GM12878 (cell line): ENCODE measurements at regions not wholly inside any gene's neighbourhood (a gene's known extent, or its start where the extent isn't known, plus 50 kb on each side); places are given as distances from the start of the nearest gene placed in this dataset.

Experiments
- ATAC-seq: fragments of 200-7000 bp; cut with Tn5 transposase; 3 replicates; pipeline ENCODE4 v1.9.1; 2020; ENCODE audit warnings: mild to moderate bottlenecking, moderate library complexity
- BruUV-seq: library from RNA; stranded (reverse); fragments of 400-500 nt; replicated peaks from 2 replicates; lab custom pipeline; 2021; lab: Mats Ljungman, UMichigan
- CTCF ChIA-PET: fragments of 300-600 bp; sonication (Branson Sonifier 250); formaldehyde crosslinking; extraction: SDS; loops from one replicate; lab custom pipeline; 2021; ENCODE audit warnings: inconsistent platforms; lab: Yijun Ruan, JAX
- POLR2A ChIA-PET: fragments of 350-600 bp; formaldehyde crosslinking; extraction: SDS; loops from one replicate; lab custom pipeline; 2021; ENCODE audit warnings: inconsistent platforms; lab: Charles Lee
- RAD21 ChIA-PET: fragments of 300-600 bp; sonication (Branson Sonifier 250); formaldehyde crosslinking; loops from one replicate; lab custom pipeline; 2023; ENCODE audit warnings: antibody characterized with exemption; ENCODE audit not compliant: unreplicated experiment; lab: Charles Lee
- SMC1A ChIA-PET: fragments of 300-600 bp; sonication (Branson Sonifier 250); formaldehyde crosslinking; loops from one replicate; lab custom pipeline; 2023; ENCODE audit not compliant: unreplicated experiment, uncharacterized antibody; lab: Charles Lee
- DNase-seq: peaks from one replicate; pipeline ENCODE4 v3.0.0-alpha.2; 2011; ENCODE audit warnings: low read depth, low spot score
- FAIRE-seq: peaks from 3 replicates; lab custom pipeline; 2011; peaks lifted over from hg19 to GRCh38; lab: Jason Lieb, UNC
- H2AFZ ChIP-seq: 2 replicates; pipeline ENCODE4 v1.6.0; 2011; ENCODE audit warnings: low read depth, low read length, control low read depth; ENCODE audit not compliant: control insufficient read depth
- H3K27ac ChIP-seq: 2 replicates; pipeline ENCODE4 v1.5.1; 2011; ENCODE audit warnings: control low read depth; ENCODE audit not compliant: control insufficient read depth, insufficient read depth
- H3K27me3 ChIP-seq, 2 experiments: replicated peaks in 1 of 2; 2 replicates each; pipeline versions ENCODE4 v1.6.0 to v1.6.1; 2011; ENCODE audit warnings: low read length in 1 of 2; ENCODE audit not compliant: control insufficient read depth in 2 of 2, insufficient read depth in 2 of 2
- H3K36me3 ChIP-seq, 2 experiments: 2 replicates each; pipeline ENCODE4 v1.5.1; 2011; ENCODE audit warnings: low read length in 1 of 2; ENCODE audit not compliant: control insufficient read depth in 2 of 2, insufficient read depth in 2 of 2
- H3K4me1 ChIP-seq: 2 replicates; pipeline ENCODE4 v1.6.1; 2011; ENCODE audit warnings: mild to moderate bottlenecking, low read length, moderate library complexity, mixed read lengths; ENCODE audit not compliant: control insufficient read depth, insufficient read depth
- H3K4me2 ChIP-seq: 2 replicates; pipeline ENCODE4 v1.6.0; 2011; ENCODE audit warnings: control low read depth; ENCODE audit not compliant: control insufficient read depth, insufficient read depth
- H3K4me3 ChIP-seq: fragments of 200-600 bp; sonication (generic); 2 replicates; pipeline ENCODE4 v1.5.1; 2016
- H3K79me2 ChIP-seq: 2 replicates; pipeline ENCODE4 v1.6.0; 2011; ENCODE audit warnings: low read length; ENCODE audit not compliant: control insufficient read depth, insufficient read depth
- H3K9ac ChIP-seq: 2 replicates; pipeline ENCODE4 v1.8.0; 2011; ENCODE audit warnings: low read length, control low read depth, mixed read lengths; ENCODE audit not compliant: control insufficient read depth, insufficient read depth
- H3K9me3 ChIP-seq: replicated peaks from 3 replicates; pipeline ENCODE4 v1.5.1; 2011; ENCODE audit warnings: mild to moderate bottlenecking, low read length; ENCODE audit not compliant: control insufficient read depth, insufficient read depth
- H4K20me1 ChIP-seq: 2 replicates; pipeline ENCODE4 v1.6.0; 2011; ENCODE audit not compliant: control insufficient read depth, insufficient read depth
- ATF3 ChIP-seq: IDR thresholded peaks from 2 replicates; pipeline ENCODE4 v1.6.1; 2011; ENCODE audit warnings: low read depth, mild to moderate bottlenecking, low read length, moderate library complexity, borderline replicate concordance; ENCODE audit errors: extremely low read depth
- EZH2 ChIP-seq: IDR thresholded peaks from 2 replicates; pipeline ENCODE4 v1.6.1; 2012; ENCODE audit warnings: low read depth, mild to moderate bottlenecking, control low read depth, inconsistent platforms, low read length, borderline replicate concordance; ENCODE audit not compliant: control insufficient read depth
- FOXK2 ChIP-seq: fragments of 450-650 bp; IDR thresholded peaks from 2 replicates; pipeline ENCODE4 v1.6.1; 2017; ENCODE audit warnings: mild to moderate bottlenecking, moderate library complexity
- GATAD2B ChIP-seq: fragments of 450-650 bp; conservative IDR thresholded peaks from 2 replicates; pipeline ENCODE4 v1.6.1; 2017; ENCODE audit warnings: low read depth, mild to moderate bottlenecking, moderate library complexity
- MXI1 ChIP-seq: fragments of 150-350 bp; IDR thresholded peaks from 2 replicates; pipeline ENCODE4 v1.6.1; 2011; ENCODE audit warnings: low read depth, mild to moderate bottlenecking, inconsistent platforms, low read length, improper control_type of control experiment
- RAD51 ChIP-seq: fragments of 450-650 bp; IDR thresholded peaks from 2 replicates; pipeline ENCODE4 v1.6.1; 2016; ENCODE audit warnings: moderate library complexity, mild to moderate bottlenecking, inconsistent platforms
- RCOR1 ChIP-seq: conservative IDR thresholded peaks from 2 replicates; pipeline ENCODE4 v1.6.1; 2012; ENCODE audit warnings: low read depth, low read length, improper control_type of control experiment
- RELB ChIP-seq: fragments of 450-650 bp; IDR thresholded peaks from 2 replicates; pipeline ENCODE4 v1.6.1; 2017; ENCODE audit warnings: low read depth, mild to moderate bottlenecking, moderate library complexity
- SMC3 ChIP-seq: IDR thresholded peaks from 2 replicates; pipeline ENCODE4 v1.6.1; 2011; ENCODE audit warnings: low read length, improper control_type of control experiment, borderline replicate concordance
- SREBF1 ChIP-seq: IDR thresholded peaks from 2 replicates; pipeline ENCODE4 v1.6.1; 2012; ENCODE audit warnings: mild to moderate bottlenecking, low read length
- ZBTB4 ChIP-seq: fragments of 450-650 bp; formaldehyde crosslinking; IDR thresholded peaks from 2 replicates; pipeline ENCODE4 v1.4.0; 2022; ENCODE audit warnings: mild to moderate bottlenecking, moderate library complexity
- ZNF274 ChIP-seq: IDR thresholded peaks from one replicate; pipeline ENCODE4 v1.8.0; 2011; ENCODE audit not compliant: insufficient read length, insufficient read depth
- WGBS: methylation state at CpG from one replicate; pipeline ENCODE4 v1.1.6; 2016; ENCODE audit warnings: low lambda C conversion rate; ENCODE audit not compliant: insufficient replicate concordance, insufficient coverage; ENCODE audit errors: missing lambda C conversion rate; 5-methylcytosine and 5-hydroxymethylcytosine counted together
- in situ Hi-C: fragments of 300-500 bp; cut with MboI; formaldehyde crosslinking; loops from 9 replicates; pipeline ENCODE4 v1.14.3; 2018; ENCODE audit warnings: mixed read lengths
- intact Hi-C: fragments of 100-400 bp; cut with micrococcal nuclease; formaldehyde crosslinking; loops from one replicate; pipeline ENCODE4 v1.14.2; 2022; ENCODE audit not compliant: unreplicated experiment
- TF ChIP-seq, protein P1 (sequence below): fragments of 450-650 bp; IDR thresholded peaks from 2 replicates; pipeline ENCODE4 v1.6.1; 2017; ENCODE audit warnings: mild to moderate bottlenecking, low read depth, inconsistent platforms; ENCODE audit not compliant: poor library complexity, severe bottlenecking
- TF ChIP-seq, protein P2 (sequence below): fragments of 450-650 bp; IDR thresholded peaks from 2 replicates; pipeline ENCODE4 v1.6.1; 2018; ENCODE audit warnings: borderline replicate concordance, mild to moderate bottlenecking; ENCODE audit not compliant: partially characterized antibody

DNA sequence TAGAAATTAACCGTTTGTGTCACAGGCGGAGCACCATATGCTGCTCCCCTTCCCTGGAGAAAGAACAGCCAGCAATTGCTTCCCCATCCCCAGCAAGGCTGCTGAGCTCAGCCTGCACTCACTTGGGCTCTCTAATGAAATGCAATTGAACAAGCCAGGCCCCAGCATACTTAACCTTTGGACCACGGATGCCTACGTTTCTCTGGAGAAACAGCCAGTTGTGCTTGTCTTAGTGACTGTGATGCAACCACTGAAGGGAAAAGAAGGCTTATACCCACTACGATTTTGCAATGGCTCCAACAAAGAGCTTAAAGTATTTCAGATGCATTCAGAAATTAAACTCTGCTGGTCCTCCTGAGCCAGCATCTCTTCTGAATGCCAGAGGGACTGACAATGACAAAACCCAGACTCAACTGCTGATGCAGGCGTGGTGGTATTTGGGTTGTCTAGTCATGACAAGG, 51.3 kb upstream of the SESN3 start:
- BruUV-seq: no TSS peak
- no peak for FAIRE-seq
- intact Hi-C loops: no loop called here
- no peaks in the 10 kb centered on the region for H4K20me1 ChIP-seq
- H3K9me3 ChIP-seq: no peaks in the 10 kb centered on the region
- no peak for ATAC-seq
- H3K4me3 ChIP-seq: no peak overlapping the region
- WGBS: 53% methylated on average over 6 of the region's 6 CpGs
- H3K36me3 ChIP-seq: no peaks in the 10 kb centered on the region
- SMC1A ChIA-PET: interaction anchor here (0.6 to 2.9 kb wide), 6 partner anchors 8 to 171 kb away, joined by 3 to 12 read pairs (median 4); no protein-coding TSS in a partner anchor
- H3K27me3 ChIP-seq: peaks cover 0 to 10% of the 10 kb centered on the region in 2 experiments
- H2AFZ ChIP-seq: no peak overlapping the region
- no peak overlapping the region for H3K4me2 ChIP-seq
- in situ Hi-C loops: no loop called here
- CTCF ChIA-PET: interaction anchor here (0.8 to 1.1 kb wide), 3 partner anchors 11 to 26 kb away, joined by 3 read pairs; no protein-coding TSS in a partner anchor
- RAD21 ChIA-PET: interaction anchor here (1.0 to 1.6 kb wide), 2 partner anchors 54 to 81 kb away, joined by 3 to 4 read pairs; no protein-coding TSS in a partner anchor
- no peaks in the 10 kb centered on the region for H3K79me2 ChIP-seq
- DNase-seq: no peak
- POLR2A ChIA-PET: interaction anchor here (1.3 kb wide), 2 partner anchors 22 to 29 kb away, joined by 3 read pairs; no protein-coding TSS in a partner anchor
- H3K4me1 ChIP-seq: peaks cover 6% of the 10 kb centered on the region
- H3K9ac ChIP-seq: no peak overlapping the region
- H3K27ac ChIP-seq: no peak overlapping the region
- TF ChIP-seq ZBTB4 (CRISPR knock-in tag) (no peak), RAD51 (no peak), SREBF1 (no peak), ZNF274 (no peak), RCOR1 (no peak), RELB (no peak), SMC3 (no peak), ATF3 (no peak), EZH2 (no peak), FOXK2 (no peak), GATAD2B (no peak), MXI1 (no peak)
- TF ChIP-seq, protein P1, sequence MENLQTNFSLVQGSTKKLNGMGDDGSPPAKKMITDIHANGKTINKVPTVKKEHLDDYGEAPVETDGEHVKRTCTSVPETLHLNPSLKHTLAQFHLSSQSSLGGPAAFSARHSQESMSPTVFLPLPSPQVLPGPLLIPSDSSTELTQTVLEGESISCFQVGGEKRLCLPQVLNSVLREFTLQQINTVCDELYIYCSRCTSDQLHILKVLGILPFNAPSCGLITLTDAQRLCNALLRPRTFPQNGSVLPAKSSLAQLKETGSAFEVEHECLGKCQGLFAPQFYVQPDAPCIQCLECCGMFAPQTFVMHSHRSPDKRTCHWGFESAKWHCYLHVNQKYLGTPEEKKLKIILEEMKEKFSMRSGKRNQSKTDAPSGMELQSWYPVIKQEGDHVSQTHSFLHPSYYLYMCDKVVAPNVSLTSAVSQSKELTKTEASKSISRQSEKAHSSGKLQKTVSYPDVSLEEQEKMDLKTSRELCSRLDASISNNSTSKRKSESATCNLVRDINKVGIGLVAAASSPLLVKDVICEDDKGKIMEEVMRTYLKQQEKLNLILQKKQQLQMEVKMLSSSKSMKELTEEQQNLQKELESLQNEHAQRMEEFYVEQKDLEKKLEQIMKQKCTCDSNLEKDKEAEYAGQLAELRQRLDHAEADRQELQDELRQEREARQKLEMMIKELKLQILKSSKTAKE: no peak
- TF ChIP-seq, protein P2, sequence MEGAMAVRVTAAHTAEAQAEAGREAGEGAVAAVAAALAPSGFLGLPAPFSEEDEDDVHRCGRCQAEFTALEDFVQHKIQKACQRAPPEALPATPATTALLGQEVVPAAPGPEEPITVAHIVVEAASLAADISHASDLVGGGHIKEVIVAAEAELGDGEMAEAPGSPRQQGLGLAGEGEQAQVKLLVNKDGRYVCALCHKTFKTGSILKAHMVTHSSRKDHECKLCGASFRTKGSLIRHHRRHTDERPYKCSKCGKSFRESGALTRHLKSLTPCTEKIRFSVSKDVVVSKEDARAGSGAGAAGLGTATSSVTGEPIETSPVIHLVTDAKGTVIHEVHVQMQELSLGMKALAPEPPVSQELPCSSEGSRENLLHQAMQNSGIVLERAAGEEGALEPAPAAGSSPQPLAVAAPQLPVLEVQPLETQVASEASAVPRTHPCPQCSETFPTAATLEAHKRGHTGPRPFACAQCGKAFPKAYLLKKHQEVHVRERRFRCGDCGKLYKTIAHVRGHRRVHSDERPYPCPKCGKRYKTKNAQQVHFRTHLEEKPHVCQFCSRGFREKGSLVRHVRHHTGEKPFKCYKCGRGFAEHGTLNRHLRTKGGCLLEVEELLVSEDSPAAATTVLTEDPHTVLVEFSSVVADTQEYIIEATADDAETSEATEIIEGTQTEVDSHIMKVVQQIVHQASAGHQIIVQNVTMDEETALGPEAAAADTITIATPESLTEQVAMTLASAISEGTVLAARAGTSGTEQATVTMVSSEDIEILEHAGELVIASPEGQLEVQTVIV: no peak
